Astrocyte of the cerebellum (primary cell): ENCODE measurements at regions not wholly inside any gene's neighbourhood (a gene's known extent, or its start where the extent isn't known, plus 50 kb on each side); places are given as distances from the start of the nearest gene placed in this dataset.

Source experiments
- DNase-seq: peaks from one replicate; pipeline ENCODE4 v3.0.0-alpha.2; 2011; ENCODE audit warnings: low read depth
- H3K4me3 ChIP-seq: 2 replicates; pipeline ENCODE4 v1.5.1; 2011; ENCODE audit warnings: mild to moderate bottlenecking, low read depth, low read length, moderate library complexity
- in situ Hi-C: cut with HindIII; loops from 2 replicates; pipeline ENCODE4 v1.10.0; 2017; ENCODE audit warnings: low sequenced_read_pairs
- TF ChIP-seq, protein P1 (sequence below): IDR thresholded peaks from 2 replicates; pipeline ENCODE4 v1.5.1; 2012; ENCODE audit warnings: low read length, low read depth, moderate library complexity, mild to moderate bottlenecking; ENCODE audit errors: missing control alignments

DNA sequence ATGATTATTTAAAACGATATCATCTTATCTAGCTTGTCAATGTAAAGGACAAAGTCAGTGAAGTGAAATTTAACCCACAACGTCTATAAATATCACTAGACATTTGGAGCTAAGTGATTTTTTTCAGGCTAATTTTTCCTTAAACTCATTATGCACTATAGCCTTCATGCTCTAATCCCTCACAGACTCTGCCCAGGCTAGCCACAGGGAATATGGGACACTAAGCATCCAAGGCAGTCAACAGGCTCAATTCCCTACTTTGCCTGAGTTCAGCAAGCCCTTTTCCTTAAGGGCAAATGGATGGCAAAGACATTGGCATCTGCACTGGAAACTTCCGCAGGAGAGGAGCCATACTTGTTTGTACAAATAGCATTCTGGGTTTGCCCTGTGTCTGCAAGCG lies 577.0 kb downstream of the LMO4 start:
- no peak for DNase-seq
- in situ Hi-C loops, result no loop called here
- TF ChIP-seq, protein P1, sequence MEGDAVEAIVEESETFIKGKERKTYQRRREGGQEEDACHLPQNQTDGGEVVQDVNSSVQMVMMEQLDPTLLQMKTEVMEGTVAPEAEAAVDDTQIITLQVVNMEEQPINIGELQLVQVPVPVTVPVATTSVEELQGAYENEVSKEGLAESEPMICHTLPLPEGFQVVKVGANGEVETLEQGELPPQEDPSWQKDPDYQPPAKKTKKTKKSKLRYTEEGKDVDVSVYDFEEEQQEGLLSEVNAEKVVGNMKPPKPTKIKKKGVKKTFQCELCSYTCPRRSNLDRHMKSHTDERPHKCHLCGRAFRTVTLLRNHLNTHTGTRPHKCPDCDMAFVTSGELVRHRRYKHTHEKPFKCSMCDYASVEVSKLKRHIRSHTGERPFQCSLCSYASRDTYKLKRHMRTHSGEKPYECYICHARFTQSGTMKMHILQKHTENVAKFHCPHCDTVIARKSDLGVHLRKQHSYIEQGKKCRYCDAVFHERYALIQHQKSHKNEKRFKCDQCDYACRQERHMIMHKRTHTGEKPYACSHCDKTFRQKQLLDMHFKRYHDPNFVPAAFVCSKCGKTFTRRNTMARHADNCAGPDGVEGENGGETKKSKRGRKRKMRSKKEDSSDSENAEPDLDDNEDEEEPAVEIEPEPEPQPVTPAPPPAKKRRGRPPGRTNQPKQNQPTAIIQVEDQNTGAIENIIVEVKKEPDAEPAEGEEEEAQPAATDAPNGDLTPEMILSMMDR, result no peak
- H3K4me3 ChIP-seq, result no peak overlapping the region

DNA sequence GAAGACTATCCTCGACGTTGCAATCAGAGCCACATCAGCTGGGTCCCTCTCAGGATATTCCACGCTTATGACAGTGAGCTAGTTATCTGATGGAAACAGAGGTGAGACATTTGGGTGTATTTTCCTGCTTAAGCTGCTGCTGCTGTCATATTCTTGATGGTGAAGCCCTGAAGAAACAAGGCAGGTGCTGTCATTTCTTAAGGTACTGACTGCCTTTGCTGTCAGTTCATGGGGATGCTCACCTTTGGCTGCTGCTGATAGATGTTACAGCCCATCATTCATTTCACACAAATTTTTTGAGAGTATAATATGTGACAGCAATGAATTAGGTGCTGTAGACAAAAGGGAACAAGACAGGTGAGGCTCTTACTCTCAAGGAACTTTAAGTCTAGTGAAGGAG lies 577.4 kb downstream of the LMO4 start:
- DNase-seq, result no peak
- in situ Hi-C loops, result no loop called here
- H3K4me3 ChIP-seq, result no peak overlapping the region
- TF ChIP-seq, protein P1, result no peak

DNA sequence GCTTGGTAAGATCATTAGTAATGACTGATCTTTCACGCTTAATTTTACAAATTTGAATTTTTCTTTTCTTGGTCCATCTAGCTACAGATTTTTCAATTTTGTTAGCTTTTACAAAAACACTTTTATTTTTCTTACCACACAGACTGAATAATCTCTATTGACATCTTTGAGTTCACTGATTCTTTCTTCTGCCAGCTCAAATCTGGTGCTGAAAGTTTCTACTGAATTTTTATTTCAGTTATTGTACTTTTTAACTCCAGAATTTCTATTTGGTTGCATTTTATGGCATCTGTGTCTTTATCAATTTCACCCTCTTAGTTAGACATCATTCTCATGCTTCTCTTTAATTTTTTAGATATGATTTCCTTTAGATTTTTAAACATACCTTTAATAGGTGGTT lies 584.7 kb downstream of the LMO4 start:
- in situ Hi-C loops, result loop anchor here (5.0 kb wide), 1 partner anchor 34 kb away; no protein-coding TSS in a partner anchor
- no peak for DNase-seq
- no peak overlapping the region for H3K4me3 ChIP-seq
- TF ChIP-seq, protein P1, result no peak

DNA sequence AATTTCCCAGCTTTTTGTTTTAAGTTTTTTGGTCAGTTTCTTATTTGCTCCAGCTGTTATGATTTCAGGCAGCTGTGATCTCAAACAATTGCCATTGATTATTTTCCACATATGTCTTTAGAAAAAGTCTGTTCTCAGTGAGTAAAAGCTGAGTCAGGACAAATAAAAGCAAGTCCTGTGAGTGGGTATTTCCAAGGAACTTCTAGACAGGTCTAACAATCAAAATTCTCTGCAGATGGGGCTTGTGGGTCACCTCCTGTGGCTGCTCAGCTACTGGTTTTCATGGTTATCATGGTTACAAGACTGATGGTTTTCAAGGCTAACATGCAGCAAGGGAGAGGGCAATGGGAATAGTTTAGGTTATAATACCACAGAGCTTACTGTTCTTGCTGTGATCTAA lies 585.7 kb downstream of the LMO4 start:
- no peak overlapping the region for H3K4me3 ChIP-seq
- TF ChIP-seq, protein P1, result no peak
- DNase-seq, result peak; percentile 47
- in situ Hi-C loops, result loop anchor here (5.0 kb wide), 1 partner anchor 33 kb away; no protein-coding TSS in a partner anchor

DNA sequence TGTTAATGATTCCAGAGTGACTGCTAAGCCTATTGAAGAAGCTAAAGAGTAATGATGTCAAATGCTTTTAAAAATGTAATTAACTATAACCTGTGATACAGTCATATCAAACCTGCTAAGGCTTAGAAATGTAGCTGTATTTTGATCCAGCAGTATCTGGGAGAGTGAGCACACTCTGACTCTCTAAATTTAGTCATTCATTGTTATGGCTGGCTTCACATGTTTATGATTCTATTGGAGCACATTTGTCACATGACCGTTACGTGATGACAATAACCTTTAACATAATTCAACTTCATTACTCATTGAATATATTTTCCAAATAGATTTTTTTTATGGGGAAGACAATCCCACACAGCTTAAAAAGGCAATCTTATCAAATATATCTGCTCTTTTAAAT lies 587.1 kb downstream of the LMO4 start:
- no peak overlapping the region for H3K4me3 ChIP-seq
- TF ChIP-seq, protein P1, result no peak
- in situ Hi-C loops, result no loop called here
- no peak for DNase-seq

DNA sequence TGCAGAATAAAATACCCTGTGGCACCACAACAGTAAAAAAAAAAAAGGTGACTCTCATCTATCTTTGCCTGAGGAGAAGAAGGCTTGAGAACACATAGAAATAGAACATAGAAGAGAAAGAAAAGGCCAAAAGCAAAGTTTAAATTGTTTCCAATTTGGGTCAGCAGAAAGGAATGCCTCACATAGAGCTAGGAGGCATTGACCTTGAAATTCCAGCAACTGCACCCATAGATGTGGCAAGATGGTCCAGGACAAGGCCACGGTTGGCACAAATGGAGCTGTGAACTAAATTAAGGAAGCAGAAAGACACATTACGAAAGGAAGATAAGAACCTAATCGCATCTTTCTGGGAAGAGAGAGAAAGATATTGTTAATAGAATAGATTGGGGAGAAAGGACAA lies 588.3 kb downstream of the LMO4 start:
- TF ChIP-seq, protein P1, result no peak
- in situ Hi-C loops, result no loop called here
- DNase-seq, result no peak

DNA sequence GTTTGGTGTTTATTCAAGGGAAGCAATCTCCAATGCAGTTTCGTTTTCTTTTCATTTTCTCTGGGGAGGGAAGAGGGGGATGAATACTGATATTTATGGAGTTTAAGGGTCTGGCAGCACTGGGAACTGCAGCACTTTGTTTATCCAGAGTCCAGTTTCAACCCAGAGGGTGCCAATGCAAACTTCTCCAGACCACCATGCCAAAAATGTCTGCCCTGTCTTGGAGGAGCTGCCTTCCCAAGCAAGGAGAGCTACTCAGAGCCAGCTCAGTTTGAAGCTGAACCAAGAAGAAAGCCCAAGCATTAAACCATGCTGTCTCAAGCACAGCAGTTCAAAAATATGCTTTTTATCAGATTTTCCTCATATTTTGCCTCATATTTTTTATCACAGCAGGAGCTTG lies 589.7 kb downstream of the LMO4 start:
- in situ Hi-C loops, result no loop called here
- TF ChIP-seq, protein P1, result no peak
- DNase-seq, result no peak
- no peak overlapping the region for H3K4me3 ChIP-seq

More for the DNA sequence above, 588.3 kb downstream of the LMO4 start:
- no peak overlapping the region for H3K4me3 ChIP-seq
